ENCODE measurements at regions not wholly inside any gene's neighbourhood (a gene's known extent, or its start where the extent isn't known, plus 50 kb on each side); places are given as distances from the start of the nearest gene placed in this dataset.

GRCh38 chr19:31718898-31719297 lies 369.7 kb upstream of the TSHZ3 start:
- TF ChIP-seq CREB5 (CRISPR knock-in tag; IDR thresholded peaks at IDR 0.05; ENCODE audit: low read depth) (no peak), OSR1 (CRISPR knock-in tag; IDR thresholded peaks at IDR 0.05) (no peak), ARNTL (CRISPR knock-in tag; IDR thresholded peaks at IDR 0.05; ENCODE audit: borderline replicate concordance, low read depth) (no peak), ZFP30 (CRISPR knock-in tag; IDR thresholded peaks at IDR 0.05) (no peak), BACH2 (CRISPR knock-in tag; IDR thresholded peaks at IDR 0.05; ENCODE audit: borderline replicate concordance) (no peak), RARB (CRISPR knock-in tag; IDR thresholded peaks at IDR 0.05) (no peak), POU6F1 (CRISPR knock-in tag; IDR thresholded peaks at IDR 0.05; ENCODE audit: borderline replicate concordance, low read depth) (no peak), ZNF8 (CRISPR knock-in tag; IDR thresholded peaks at IDR 0.05) (no peak)
- TF ChIP-seq, protein P1, sequence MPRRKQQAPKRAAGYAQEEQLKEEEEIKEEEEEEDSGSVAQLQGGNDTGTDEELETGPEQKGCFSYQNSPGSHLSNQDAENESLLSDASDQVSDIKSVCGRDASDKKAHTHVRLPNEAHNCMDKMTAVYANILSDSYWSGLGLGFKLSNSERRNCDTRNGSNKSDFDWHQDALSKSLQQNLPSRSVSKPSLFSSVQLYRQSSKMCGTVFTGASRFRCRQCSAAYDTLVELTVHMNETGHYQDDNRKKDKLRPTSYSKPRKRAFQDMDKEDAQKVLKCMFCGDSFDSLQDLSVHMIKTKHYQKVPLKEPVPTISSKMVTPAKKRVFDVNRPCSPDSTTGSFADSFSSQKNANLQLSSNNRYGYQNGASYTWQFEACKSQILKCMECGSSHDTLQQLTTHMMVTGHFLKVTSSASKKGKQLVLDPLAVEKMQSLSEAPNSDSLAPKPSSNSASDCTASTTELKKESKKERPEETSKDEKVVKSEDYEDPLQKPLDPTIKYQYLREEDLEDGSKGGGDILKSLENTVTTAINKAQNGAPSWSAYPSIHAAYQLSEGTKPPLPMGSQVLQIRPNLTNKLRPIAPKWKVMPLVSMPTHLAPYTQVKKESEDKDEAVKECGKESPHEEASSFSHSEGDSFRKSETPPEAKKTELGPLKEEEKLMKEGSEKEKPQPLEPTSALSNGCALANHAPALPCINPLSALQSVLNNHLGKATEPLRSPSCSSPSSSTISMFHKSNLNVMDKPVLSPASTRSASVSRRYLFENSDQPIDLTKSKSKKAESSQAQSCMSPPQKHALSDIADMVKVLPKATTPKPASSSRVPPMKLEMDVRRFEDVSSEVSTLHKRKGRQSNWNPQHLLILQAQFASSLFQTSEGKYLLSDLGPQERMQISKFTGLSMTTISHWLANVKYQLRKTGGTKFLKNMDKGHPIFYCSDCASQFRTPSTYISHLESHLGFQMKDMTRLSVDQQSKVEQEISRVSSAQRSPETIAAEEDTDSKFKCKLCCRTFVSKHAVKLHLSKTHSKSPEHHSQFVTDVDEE (CRISPR knock-in tag; IDR thresholded peaks at IDR 0.05) = no peak
- TF ChIP-seq, protein P2, sequence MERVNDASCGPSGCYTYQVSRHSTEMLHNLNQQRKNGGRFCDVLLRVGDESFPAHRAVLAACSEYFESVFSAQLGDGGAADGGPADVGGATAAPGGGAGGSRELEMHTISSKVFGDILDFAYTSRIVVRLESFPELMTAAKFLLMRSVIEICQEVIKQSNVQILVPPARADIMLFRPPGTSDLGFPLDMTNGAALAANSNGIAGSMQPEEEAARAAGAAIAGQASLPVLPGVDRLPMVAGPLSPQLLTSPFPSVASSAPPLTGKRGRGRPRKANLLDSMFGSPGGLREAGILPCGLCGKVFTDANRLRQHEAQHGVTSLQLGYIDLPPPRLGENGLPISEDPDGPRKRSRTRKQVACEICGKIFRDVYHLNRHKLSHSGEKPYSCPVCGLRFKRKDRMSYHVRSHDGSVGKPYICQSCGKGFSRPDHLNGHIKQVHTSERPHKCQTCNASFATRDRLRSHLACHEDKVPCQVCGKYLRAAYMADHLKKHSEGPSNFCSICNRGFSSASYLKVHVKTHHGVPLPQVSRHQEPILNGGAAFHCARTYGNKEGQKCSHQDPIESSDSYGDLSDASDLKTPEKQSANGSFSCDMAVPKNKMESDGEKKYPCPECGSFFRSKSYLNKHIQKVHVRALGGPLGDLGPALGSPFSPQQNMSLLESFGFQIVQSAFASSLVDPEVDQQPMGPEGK (CRISPR knock-in tag; IDR thresholded peaks at IDR 0.05; ENCODE audit: borderline replicate concordance) = no peak
